Sigmoid colon (tissue), 6 donors: ENCODE measurements at regions not wholly inside any gene's neighbourhood (a gene's known extent, or its start where the extent isn't known, plus 50 kb on each side); places are given as distances from the start of the nearest gene placed in this dataset.
"Not testable (repeated sequence)": the region's sequence is repeated elsewhere in the genome, so short reads cannot be mapped to it uniquely, and the experiment has no call there.

Experiments used
- DNase-seq: peaks from one replicate; pipeline ENCODE4 v3.0.0-alpha.2; 2019
- H3K27ac ChIP-seq, 4 donors: fragments of 200-600 bp; sonication (generic); one replicate each; pipeline ENCODE4 v1.5.1; 2016 to 2019; ENCODE audit warnings: mild to moderate bottlenecking in 1 of 4
- H3K27me3 ChIP-seq, 3 donors: fragments of 200-600 bp; sonication (generic); one replicate each; pipeline ENCODE4 v1.5.1; 2019; ENCODE audit warnings: mild to moderate bottlenecking in 1 of 3
- H3K36me3 ChIP-seq, 4 donors: fragments of 200-600 bp; sonication (generic); one replicate each; pipeline ENCODE4 v1.5.1; 2016 to 2019
- H3K4me1 ChIP-seq, 4 donors: fragments of 200-600 bp; sonication (generic); one replicate each; pipeline ENCODE4 v1.5.1; 2017 to 2019
- H3K4me3 ChIP-seq, 4 donors: fragments of 200-600 bp; sonication (generic); one replicate each; pipeline ENCODE4 v1.5.1; 2017 to 2019; ENCODE audit warnings: mild to moderate bottlenecking in 2 of 4, moderate library complexity in 1 of 4
- H3K9me3 ChIP-seq, 4 donors: fragments of 200-600 bp in 3 of 4; sonication (generic) in 3 of 4; one replicate each; pipeline versions ENCODE4 v1.5.1 to v1.6.1; 2013 to 2019
- EP300 ChIP-seq, 4 donors: sonication (generic); formaldehyde crosslinking; IDR thresholded peaks; one replicate each; pipeline ENCODE4 v1.6.1; 2017; ENCODE audit warnings: antibody characterized with exemption in 4 of 4
- POLR2A ChIP-seq, 2 donors: fragments of 450-650 bp; IDR thresholded peaks; one replicate each; pipeline ENCODE4 v1.6.1; 2016; ENCODE audit warnings: antibody characterized with exemption in 2 of 2, mild to moderate bottlenecking in 2 of 2, moderate library complexity in 2 of 2
- POLR2AphosphoS5 ChIP-seq, 4 donors: sonication (generic); formaldehyde crosslinking; IDR thresholded peaks; one replicate each; pipeline ENCODE4 v1.6.1; 2017; ENCODE audit warnings: antibody characterized with exemption in 4 of 4
- WGBS, 2 donors: extraction: QIAGEN DNeasy Blood & Tissue Kit; methylation state at CpG; one replicate each; pipeline ENCODE4 v1.1.7; 2013; 5-methylcytosine and 5-hydroxymethylcytosine counted together
- intact Hi-C: fragments of 100-400 bp; cut with DNase I; formaldehyde crosslinking; loops from one replicate; pipeline ENCODE4 v1.15.1; 2023
- TF ChIP-seq, protein P1 (sequence below), 4 experiments: fragments of 450-650 bp in 3 of 4; fragments of 200-600 bp in 1 of 4; IDR thresholded peaks; one replicate each; pipeline ENCODE4 v1.5.1; 2016 to 2019; ENCODE audit warnings: antibody characterized with exemption in 4 of 4, mild to moderate bottlenecking in 3 of 4, moderate library complexity in 2 of 4
- donor health status: healthy with polysubstance abuse.
- donor health status: healthy.

GRCh38 chr4:54400188-54400587 lies 171.1 kb downstream of the PDGFRA start:
- no peak for DNase-seq
- H3K4me1 ChIP-seq: peaks cover 0 to 8% (median 0%) of the 10 kb centered on the region in 4 donors
- H3K4me3 ChIP-seq: no peak overlapping the region
- no peaks in the 10 kb centered on the region for H3K9me3 ChIP-seq
- no peak overlapping the region for H3K27ac ChIP-seq
- 72 to 85% methylated on average over 1 of the region's 1 CpG for WGBS, 2 donors
- H3K36me3 ChIP-seq: no peaks in the 10 kb centered on the region
- TF ChIP-seq EP300 (IDR thresholded peaks at IDR 0.05) (no peak), POLR2AphosphoS5 (IDR thresholded peaks at IDR 0.05) (no peak), POLR2A (IDR thresholded peaks at IDR 0.05) (no peak)
- TF ChIP-seq, protein P1, sequence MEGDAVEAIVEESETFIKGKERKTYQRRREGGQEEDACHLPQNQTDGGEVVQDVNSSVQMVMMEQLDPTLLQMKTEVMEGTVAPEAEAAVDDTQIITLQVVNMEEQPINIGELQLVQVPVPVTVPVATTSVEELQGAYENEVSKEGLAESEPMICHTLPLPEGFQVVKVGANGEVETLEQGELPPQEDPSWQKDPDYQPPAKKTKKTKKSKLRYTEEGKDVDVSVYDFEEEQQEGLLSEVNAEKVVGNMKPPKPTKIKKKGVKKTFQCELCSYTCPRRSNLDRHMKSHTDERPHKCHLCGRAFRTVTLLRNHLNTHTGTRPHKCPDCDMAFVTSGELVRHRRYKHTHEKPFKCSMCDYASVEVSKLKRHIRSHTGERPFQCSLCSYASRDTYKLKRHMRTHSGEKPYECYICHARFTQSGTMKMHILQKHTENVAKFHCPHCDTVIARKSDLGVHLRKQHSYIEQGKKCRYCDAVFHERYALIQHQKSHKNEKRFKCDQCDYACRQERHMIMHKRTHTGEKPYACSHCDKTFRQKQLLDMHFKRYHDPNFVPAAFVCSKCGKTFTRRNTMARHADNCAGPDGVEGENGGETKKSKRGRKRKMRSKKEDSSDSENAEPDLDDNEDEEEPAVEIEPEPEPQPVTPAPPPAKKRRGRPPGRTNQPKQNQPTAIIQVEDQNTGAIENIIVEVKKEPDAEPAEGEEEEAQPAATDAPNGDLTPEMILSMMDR (IDR thresholded peaks at IDR 0.05): no peak
- intact Hi-C loops: no loop called here
- no peaks in the 10 kb centered on the region for H3K27me3 ChIP-seq

DNA sequence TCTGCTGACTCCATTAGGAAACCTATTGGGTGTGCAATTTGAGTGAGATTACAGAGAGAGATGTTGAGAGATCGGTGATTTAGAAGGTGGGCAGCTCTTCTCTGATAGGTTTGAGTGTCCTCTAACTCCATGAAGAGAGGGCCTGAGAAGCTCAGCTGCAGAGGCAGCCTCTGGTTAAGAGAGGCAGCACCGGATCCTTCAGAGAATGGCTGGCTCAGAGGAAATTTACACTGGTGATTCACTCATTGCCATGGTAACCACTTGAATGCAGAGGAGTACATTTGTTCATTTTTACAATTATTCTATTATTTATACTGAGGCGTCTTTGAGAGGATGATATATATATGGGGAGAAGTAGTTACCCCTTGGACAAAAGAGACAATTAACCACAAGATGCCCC lies 171.7 kb downstream of the PDGFRA start:
- 65 to 68% methylated on average over 3 of the region's 3 CpGs for WGBS, 2 donors
- intact Hi-C loops: no loop called here
- no peak for DNase-seq

DNA sequence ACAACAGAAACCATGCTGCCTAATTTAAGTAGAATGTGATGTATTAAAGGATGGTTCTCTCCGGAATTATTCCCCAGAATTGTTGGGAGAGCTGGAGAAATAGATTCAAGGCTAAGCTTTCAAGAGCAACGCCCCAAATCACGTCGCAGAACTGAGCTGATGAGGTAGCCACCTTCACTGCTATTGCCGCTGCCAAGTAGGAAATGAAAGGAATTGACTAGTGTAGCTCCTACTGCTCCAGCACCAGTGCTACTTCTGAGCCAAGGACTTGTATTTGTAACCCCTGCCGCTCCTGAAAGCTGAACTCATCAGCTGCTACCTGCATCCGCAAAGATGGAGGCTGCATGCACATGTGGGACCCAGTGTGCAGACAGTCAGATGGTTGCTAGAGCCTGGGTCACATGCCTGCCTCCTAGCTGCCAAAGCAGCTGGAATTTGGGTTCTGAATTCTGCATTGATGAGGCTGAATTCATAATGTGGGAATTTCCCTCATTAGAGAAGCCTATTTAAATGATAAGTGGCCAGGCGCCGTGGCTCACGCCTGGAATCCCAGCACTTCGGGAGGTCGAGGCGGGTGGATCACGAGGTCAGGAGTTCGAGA lies 173.9 kb downstream of the PDGFRA start:
- no peaks in the 10 kb centered on the region for H3K36me3 ChIP-seq
- TF ChIP-seq POLR2AphosphoS5 (IDR thresholded peaks at IDR 0.05): no peak
- TF ChIP-seq POLR2A (IDR thresholded peaks at IDR 0.05): no peak
- TF ChIP-seq, protein P1 (IDR thresholded peaks at IDR 0.05): no peak
- TF ChIP-seq EP300 (IDR thresholded peaks at IDR 0.05): no peak
- H3K4me1 ChIP-seq: peaks cover 0 to 8% (median 0%) of the 10 kb centered on the region in 4 donors
- no peak overlapping the region for H3K27ac ChIP-seq
- 76 to 85% methylated on average over 15 of the region's 15 CpGs for WGBS, 2 donors
- H3K9me3 ChIP-seq: no peaks in the 10 kb centered on the region
- H3K4me3 ChIP-seq: no peak overlapping the region
- DNase-seq: no peak
- H3K27me3 ChIP-seq: no peaks in the 10 kb centered on the region
- intact Hi-C loops: no loop called here

More for the DNA sequence above, 171.7 kb downstream of the PDGFRA start:
- Histone ChIP-seq H3K36me3 (no peaks in the 10 kb centered on the region), H3K4me1 (peaks cover 0 to 8% (median 0%) of the 10 kb centered on the region in 4 donors), H3K4me3 (no peak overlapping the region), H3K27ac (no peak overlapping the region), H3K9me3 (no peaks in the 10 kb centered on the region), H3K27me3 (no peaks in the 10 kb centered on the region)
- TF ChIP-seq EP300 (IDR thresholded peaks at IDR 0.05) (no peak), POLR2AphosphoS5 (IDR thresholded peaks at IDR 0.05) (no peak), POLR2A (IDR thresholded peaks at IDR 0.05) (no peak)
- TF ChIP-seq, protein P1 (IDR thresholded peaks at IDR 0.05): no peak

GRCh38 chr4:54403700-54404453 lies 174.8 kb downstream of the PDGFRA start:
- Histone ChIP-seq H3K4me3 (no peak overlapping the region), H3K4me1 (peaks cover 0 to 8% (median 0%) of the 10 kb centered on the region in 4 donors), H3K27ac (no peak overlapping the region), H3K9me3 (no peaks in the 10 kb centered on the region), H3K27me3 (no peaks in the 10 kb centered on the region), H3K36me3 (no peaks in the 10 kb centered on the region)
- DNase-seq: no peak
- TF ChIP-seq POLR2A (IDR thresholded peaks at IDR 0.05) (no peak), POLR2AphosphoS5 (IDR thresholded peaks at IDR 0.05) (no peak), EP300 (IDR thresholded peaks at IDR 0.05) (no peak)
- TF ChIP-seq, protein P1 (IDR thresholded peaks at IDR 0.05): no peak
- intact Hi-C loops: no loop called here
- WGBS, 2 donors: 89 to 91% methylated on average over 5 of the region's 5 CpGs

GRCh38 chr4:54409270-54409817 lies 180.3 kb downstream of the PDGFRA start:
- H3K4me1 ChIP-seq, H3K27me3 ChIP-seq, intact Hi-C loops, H3K36me3 ChIP-seq, H3K4me3 ChIP-seq, H3K27ac ChIP-seq, H3K9me3 ChIP-seq, DNase-seq: not testable (repeated sequence)
- 59 to 81% methylated on average over 7 of the region's 7 CpGs for WGBS, 2 donors
